IMR-90 (cell line): ENCODE measurements at regions not wholly inside any gene's neighbourhood (a gene's known extent, or its start where the extent isn't known, plus 50 kb on each side); places are given as distances from the start of the nearest gene placed in this dataset.

ENCODE experiments used
- ATAC-seq: fragments of 200-7000 bp; cut with Tn5 transposase; 2 replicates; pipeline ENCODE4 v1.9.1; 2020; ENCODE audit warnings: low read depth, mild to moderate bottlenecking, moderate library complexity
- BruUV-seq: library from RNA; stranded (reverse); fragments of 400-500 nt; replicated peaks from 2 replicates; lab custom pipeline; 2021; lab: Mats Ljungman, UMichigan
- CTCF ChIA-PET: fragments of 300-600 bp; formaldehyde crosslinking; extraction: SDS; loops from one replicate; lab custom pipeline; 2021; ENCODE audit warnings: antibody characterized with exemption; lab: Yijun Ruan, JAX
- POLR2A ChIA-PET: fragments of 300-600 bp; sonication (Branson Sonifier 250); formaldehyde crosslinking; loops from one replicate; lab custom pipeline; 2022; ENCODE audit warnings: antibody characterized with exemption; ENCODE audit not compliant: unreplicated experiment; lab: Charles Lee
- DNase-seq: peaks from one replicate; pipeline ENCODE4 v3.0.0; 2013
- H2AFZ ChIP-seq: replicated peaks from 2 replicates; pipeline ENCODE3; 2013; ENCODE audit warnings: low read length, mild to moderate bottlenecking; ENCODE audit not compliant: poor library complexity
- H2AK5ac ChIP-seq: 2 replicates; pipeline ENCODE4 v1.6.1; 2013; ENCODE audit warnings: low read depth, low read length, inconsistent platforms
- H2AK9ac ChIP-seq: replicated peaks from 2 replicates; pipeline ENCODE3; 2013; ENCODE audit warnings: mild to moderate bottlenecking, low read depth, low read length, moderate library complexity; ENCODE audit not compliant: poor library complexity
- H2BK120ac ChIP-seq: 2 replicates; pipeline ENCODE4 v1.6.1; 2013; ENCODE audit warnings: low read depth, low read length, inconsistent platforms
- H2BK15ac ChIP-seq: 3 replicates; pipeline ENCODE4 v1.6.1; 2013; ENCODE audit warnings: low read depth, low read length, inconsistent platforms
- H2BK20ac ChIP-seq: 2 replicates; pipeline ENCODE4 v1.6.1; 2013; ENCODE audit warnings: low read depth, mild to moderate bottlenecking, inconsistent platforms, low read length, moderate library complexity
- H2BK5ac ChIP-seq: 2 replicates; pipeline ENCODE4 v1.6.1; 2013; ENCODE audit warnings: mild to moderate bottlenecking, low read depth, low read length, inconsistent platforms; ENCODE audit not compliant: poor library complexity, severe bottlenecking
- H3K14ac ChIP-seq: replicated peaks from 2 replicates; pipeline ENCODE4 v1.6.1; 2013; ENCODE audit warnings: low read depth, low read length, inconsistent platforms
- H3K18ac ChIP-seq: 2 replicates; pipeline ENCODE4 v1.6.1; 2013; ENCODE audit warnings: low read depth, low read length, control low read depth
- H3K23ac ChIP-seq: 2 replicates; pipeline ENCODE4 v1.6.1; 2013; ENCODE audit warnings: low read depth, low read length, inconsistent platforms
- H3K27ac ChIP-seq: 2 replicates; pipeline ENCODE4 v1.5.1; 2013; ENCODE audit warnings: mild to moderate bottlenecking, control low read depth, low read length; ENCODE audit not compliant: insufficient read depth
- H3K27me3 ChIP-seq: 2 replicates; pipeline ENCODE4 v1.6.1; 2013; ENCODE audit warnings: low read length; ENCODE audit not compliant: control insufficient read depth, insufficient read depth
- H3K36me3 ChIP-seq: 2 replicates; pipeline ENCODE4 v1.6.1; 2013; ENCODE audit warnings: low read length, mixed read lengths; ENCODE audit not compliant: control insufficient read depth, insufficient read depth
- H3K4ac ChIP-seq: 2 replicates; pipeline ENCODE4 v1.6.1; 2013; ENCODE audit warnings: low read depth, low read length, inconsistent platforms
- H3K4me1 ChIP-seq: 2 replicates; pipeline ENCODE4 v1.6.1; 2013; ENCODE audit warnings: low read length, mixed read lengths; ENCODE audit not compliant: control insufficient read depth, insufficient read depth
- H3K4me2 ChIP-seq: 2 replicates; pipeline ENCODE4 v1.6.1; 2013; ENCODE audit warnings: low read depth, mild to moderate bottlenecking, control low read depth, low read length, moderate library complexity
- H3K4me3 ChIP-seq: 2 replicates; pipeline ENCODE4 v1.5.1; 2013; ENCODE audit warnings: low read depth, mild to moderate bottlenecking, control low read depth, low read length, moderate library complexity; ENCODE audit not compliant: insufficient read depth
- H3K56ac ChIP-seq: 2 replicates; pipeline ENCODE4 v1.6.1; 2013; ENCODE audit warnings: low read length, inconsistent platforms; ENCODE audit not compliant: insufficient read depth; ENCODE audit errors: extremely low read depth
- H3K79me1 ChIP-seq, 2 experiments: 2 replicates each; pipeline ENCODE4 v1.6.1; 2013; ENCODE audit warnings: low read length in 2 of 2, inconsistent platforms in 1 of 2, low read depth in 1 of 2
- H3K9ac ChIP-seq: 2 replicates; pipeline ENCODE4 v1.6.1; 2013; ENCODE audit warnings: low read depth, low read length, control low read depth
- H3K9me1 ChIP-seq: 2 replicates; pipeline ENCODE4 v1.6.1; 2013; ENCODE audit warnings: low read length, inconsistent platforms; ENCODE audit not compliant: insufficient read depth
- H3K9me3 ChIP-seq: 2 replicates; pipeline ENCODE4 v1.6.1; 2013; ENCODE audit warnings: low read length; ENCODE audit not compliant: control insufficient read depth, insufficient read depth
- H4K20me1 ChIP-seq: 2 replicates; pipeline ENCODE4 v1.6.1; 2013; ENCODE audit warnings: low read length, inconsistent platforms; ENCODE audit not compliant: insufficient read depth
- H4K5ac ChIP-seq: 2 replicates; pipeline ENCODE4 v1.6.1; 2013; ENCODE audit warnings: mild to moderate bottlenecking, low read depth, low read length, control low read depth
- H4K8ac ChIP-seq, 2 experiments: 2 replicates each; pipeline ENCODE4 v1.6.1; 2013; ENCODE audit warnings: low read depth in 2 of 2, low read length in 2 of 2, control low read depth in 1 of 2, inconsistent platforms in 1 of 2
- H4K91ac ChIP-seq: 2 replicates; pipeline ENCODE4 v1.6.1; 2013; ENCODE audit warnings: low read depth, low read length, inconsistent platforms; ENCODE audit not compliant: insufficient read depth
- MAFK ChIP-seq: IDR thresholded peaks from 2 replicates; pipeline ENCODE4 v1.6.1; 2012; ENCODE audit warnings: low read depth, low read length, improper control_type of control experiment
- MAZ ChIP-seq: IDR thresholded peaks from 2 replicates; pipeline ENCODE4 v1.6.1; 2012; ENCODE audit warnings: low read depth, mild to moderate bottlenecking, low read length, improper control_type of control experiment, moderate library complexity, borderline replicate concordance
- SMC3 ChIP-seq: fragments of 150-350 bp; IDR thresholded peaks from 2 replicates; pipeline ENCODE4 v1.6.1; 2016; ENCODE audit warnings: low read depth, mild to moderate bottlenecking, antibody characterized with exemption, low read length, moderate library complexity
- whole genome bisulfite sequencing, 2 experiments: methylation state at CpG; one replicate each; pipeline versions ENCODE4 v1.1.5 to v1.1.7; 2013; ENCODE audit warnings: missing lambda C conversion rate in 2 of 2; ENCODE audit not compliant: insufficient read length in 1 of 2; ENCODE audit errors: extremely low coverage in 2 of 2; 5-methylcytosine and 5-hydroxymethylcytosine counted together
- dilution Hi-C: fragments of 300-500 bp; cut with HindIII; formaldehyde crosslinking; loops from one replicate; pipeline ENCODE4 v1.14.3; 2018; ENCODE audit warnings: low sequenced_read_pairs; ENCODE audit not compliant: unreplicated experiment
- in situ Hi-C: fragments of 300-500 bp; cut with MboI; formaldehyde crosslinking; loops from 3 replicates; pipeline ENCODE4 v1.14.3; 2019; ENCODE audit warnings: low sequenced_read_pairs, inconsistent platforms, mixed read lengths
- intact Hi-C: fragments of 100-400 bp; cut with micrococcal nuclease; formaldehyde crosslinking; loops from 2 replicates; pipeline ENCODE4 v1.10.0; 2022

GRCh38 chr12:125254236-125254635 is 189.0 kb downstream of the AACS start:
- Histone ChIP-seq H2AK5ac (no peak overlapping the region), H2BK5ac (no peak overlapping the region), H2AFZ (no peak overlapping the region), H4K20me1 (no peaks in the 10 kb centered on the region), H3K4me2 (no peak overlapping the region), H4K91ac (no peak overlapping the region), H3K9me1 (no peaks in the 10 kb centered on the region), H3K9me3 (peaks cover 11% of the 10 kb centered on the region), H4K5ac (no peak overlapping the region), H2BK120ac (no peak overlapping the region), H4K8ac (no peak overlapping the region), H3K14ac (no peak overlapping the region), H3K4me1 (no peaks in the 10 kb centered on the region), H3K56ac (no peak overlapping the region), H3K27me3 (no peaks in the 10 kb centered on the region), H3K36me3 (no peaks in the 10 kb centered on the region), H2BK20ac (no peak overlapping the region), H2AK9ac (no peak overlapping the region), H3K4ac (no peak overlapping the region), H3K23ac (no peak overlapping the region), H3K27ac (no peak overlapping the region), H3K79me1 (no peaks in the 10 kb centered on the region), H2BK15ac (no peak overlapping the region), H3K4me3 (no peak overlapping the region), H3K18ac (no peak overlapping the region), H3K9ac (no peak overlapping the region)
- no peak for ATAC-seq
- no TSS peak for BruUV-seq
- intact Hi-C loops, result no loop called here
- in situ Hi-C loops, result no loop called here
- DNase-seq, result no peak
- ChIA-PET CTCF (interaction anchor here (0.7 kb wide), 1 partner anchor 51 kb away, joined by 6 read pairs; no protein-coding TSS in a partner anchor), POLR2A (no interaction called here)
- dilution Hi-C loops, result no loop called here
- TF ChIP-seq MAFK (no peak), MAZ (no peak), SMC3 (no peak)
- WGBS, 2 experiments, result no CpG with 5 or more reads among the region's 4 CpGs
